WTC11 (cell line): ENCODE measurements at regions not wholly inside any gene's neighbourhood (a gene's known extent, or its start where the extent isn't known, plus 50 kb on each side); places are given as distances from the start of the nearest gene placed in this dataset.

Experiments used
- ATAC-seq: fragments of 200-7000 bp; cut with Tn5 transposase; 2 replicates; pipeline ENCODE4 v1.10.0; 2021; ENCODE audit warnings: mild to moderate bottlenecking, moderate library complexity
- CTCF ChIA-PET: fragments of 300-600 bp; sonication (Branson Sonifier 250); formaldehyde crosslinking; loops from one replicate; lab custom pipeline; 2021; ENCODE audit warnings: antibody characterized with exemption; lab: Charles Lee
- POLR2A ChIA-PET: fragments of 350-600 bp; sonication (Branson Sonifier 250); formaldehyde crosslinking; loops from one replicate; lab custom pipeline; 2021; ENCODE audit warnings: antibody characterized with exemption; lab: Charles Lee
- DNase-seq: peaks from one replicate; pipeline ENCODE4 v3.0.0; 2021; ENCODE audit warnings: low spot score
- H3K27ac Mint-ChIP-seq: 2 replicates; pipeline ENCODE4 v1.8.0; 2021; ENCODE audit warnings: mixed read lengths
- H3K27me3 Mint-ChIP-seq: 2 replicates; pipeline ENCODE4 v1.8.0; 2021; ENCODE audit warnings: low read depth, mild to moderate bottlenecking, moderate library complexity, mixed read lengths
- H3K36me3 Mint-ChIP-seq: 2 replicates; pipeline ENCODE4 v1.8.0; 2021; ENCODE audit warnings: mixed read lengths
- H3K4me1 Mint-ChIP-seq: 2 replicates; pipeline ENCODE4 v1.8.0; 2022; ENCODE audit warnings: mixed read lengths
- H3K4me3 Mint-ChIP-seq: 2 replicates; pipeline ENCODE4 v1.8.0; 2021; ENCODE audit warnings: mild to moderate bottlenecking, moderate library complexity, mixed read lengths
- H3K9me3 Mint-ChIP-seq: 2 replicates; pipeline ENCODE4 v1.8.0; 2021; ENCODE audit warnings: mixed read lengths
- ATF1 ChIP-seq: sonication (generic); formaldehyde crosslinking; IDR thresholded peaks from 2 replicates; pipeline ENCODE4 v1.8.1; 2023; ENCODE audit warnings: mild to moderate bottlenecking, moderate library complexity, missing genetic modification reagents
- CREB1 ChIP-seq: sonication (generic); formaldehyde crosslinking; IDR thresholded peaks from 2 replicates; pipeline ENCODE4 v1.8.0; 2023; ENCODE audit warnings: mild to moderate bottlenecking, missing genetic modification reagents
- CREM ChIP-seq: sonication (generic); formaldehyde crosslinking; IDR thresholded peaks from 2 replicates; pipeline ENCODE4 v1.8.1; 2022; ENCODE audit warnings: mild to moderate bottlenecking, missing genetic modification reagents, moderate library complexity
- EMX1 ChIP-seq: fragments of 250-450 bp; sonication (Bioruptor Pico); IDR thresholded peaks from 2 replicates; pipeline ENCODE4 v1.8.0; 2021; ENCODE audit warnings: mild to moderate bottlenecking
- FOXJ3 ChIP-seq: sonication (generic); formaldehyde crosslinking; IDR thresholded peaks from 2 replicates; pipeline ENCODE4 v1.9.0; 2021; ENCODE audit warnings: missing genetic modification reagents, mild to moderate bottlenecking, borderline replicate concordance
- GTF2I ChIP-seq: fragments of 250-450 bp; sonication (Bioruptor Pico); conservative IDR thresholded peaks from 2 replicates; pipeline ENCODE4 v1.4.0; 2021; ENCODE audit warnings: mild to moderate bottlenecking
- HMGA2 ChIP-seq: fragments of 250-450 bp; sonication (Bioruptor Pico); IDR thresholded peaks from 2 replicates; pipeline ENCODE4 v1.4.0; 2021; ENCODE audit warnings: mild to moderate bottlenecking, moderate library complexity
- JUN ChIP-seq: sonication (generic); formaldehyde crosslinking; IDR thresholded peaks from 2 replicates; pipeline ENCODE4 v1.8.0; 2023; ENCODE audit warnings: mild to moderate bottlenecking, missing genetic modification reagents
- RORB ChIP-seq: fragments of 250-450 bp; sonication (Bioruptor Pico); IDR thresholded peaks from 2 replicates; pipeline ENCODE4 v1.9.0; 2021; ENCODE audit warnings: mild to moderate bottlenecking
- SMAD4 ChIP-seq: sonication (generic); formaldehyde crosslinking; IDR thresholded peaks from 2 replicates; pipeline ENCODE4 v1.8.0; 2022; ENCODE audit warnings: mild to moderate bottlenecking, missing genetic modification reagents
- SP1 ChIP-seq: sonication (generic); formaldehyde crosslinking; conservative IDR thresholded peaks from 2 replicates; pipeline ENCODE4 v1.8.1; 2022; ENCODE audit warnings: missing genetic modification reagents
- ZBTB21 ChIP-seq: sonication (generic); formaldehyde crosslinking; IDR thresholded peaks from 2 replicates; pipeline ENCODE4 v1.8.1; 2023; ENCODE audit warnings: mild to moderate bottlenecking, missing genetic modification reagents, borderline replicate concordance
- ZNF317 ChIP-seq: sonication (generic); formaldehyde crosslinking; IDR thresholded peaks from 2 replicates; pipeline ENCODE4 v1.8.1; 2023; ENCODE audit warnings: low read depth, mild to moderate bottlenecking, moderate library complexity, missing genetic modification reagents, borderline replicate concordance
- ZNF396 ChIP-seq: fragments of 250-450 bp; sonication (Bioruptor Pico); IDR thresholded peaks from 2 replicates; pipeline ENCODE4 v1.8.0; 2021; ENCODE audit warnings: mild to moderate bottlenecking, moderate library complexity, borderline replicate concordance
- ZNF671 ChIP-seq: fragments of 250-450 bp; sonication (Bioruptor Pico); IDR thresholded peaks from 2 replicates; pipeline ENCODE4 v1.8.0; 2021; ENCODE audit warnings: mild to moderate bottlenecking
- TF ChIP-seq, protein P1 (sequence below): sonication (generic); formaldehyde crosslinking; IDR thresholded peaks from 2 replicates; pipeline ENCODE4 v1.8.0; 2023; ENCODE audit warnings: missing genetic modification reagents
- TF ChIP-seq, protein P2 (sequence below): sonication (generic); formaldehyde crosslinking; IDR thresholded peaks from 2 replicates; pipeline ENCODE4 v1.8.0; 2023; ENCODE audit warnings: missing genetic modification reagents, mild to moderate bottlenecking, borderline replicate concordance
- TF ChIP-seq, protein P3 (sequence below): sonication (generic); formaldehyde crosslinking; IDR thresholded peaks from 2 replicates; pipeline ENCODE4 v1.8.0; 2022; ENCODE audit warnings: missing genetic modification reagents
- TF ChIP-seq, protein P4 (sequence below): sonication (generic); formaldehyde crosslinking; IDR thresholded peaks from 2 replicates; pipeline ENCODE4 v1.8.1; 2022; ENCODE audit warnings: mild to moderate bottlenecking, moderate library complexity, missing genetic modification reagents
- TF ChIP-seq, protein P5 (sequence below): sonication (generic); formaldehyde crosslinking; IDR thresholded peaks from 2 replicates; pipeline ENCODE4 v1.8.1; 2022; ENCODE audit warnings: low read depth, missing genetic modification reagents, borderline replicate concordance
- TF ChIP-seq, protein P6 (sequence below): fragments of 250-450 bp; sonication (Bioruptor Pico); IDR thresholded peaks from 2 replicates; pipeline ENCODE4 v1.9.0; 2021; ENCODE audit warnings: mild to moderate bottlenecking
- TF ChIP-seq, protein P7 (sequence below): fragments of 250-450 bp; sonication (Bioruptor Pico); IDR thresholded peaks from 2 replicates; pipeline ENCODE4 v2.1.2; 2022; ENCODE audit warnings: mild to moderate bottlenecking, moderate library complexity

DNA sequence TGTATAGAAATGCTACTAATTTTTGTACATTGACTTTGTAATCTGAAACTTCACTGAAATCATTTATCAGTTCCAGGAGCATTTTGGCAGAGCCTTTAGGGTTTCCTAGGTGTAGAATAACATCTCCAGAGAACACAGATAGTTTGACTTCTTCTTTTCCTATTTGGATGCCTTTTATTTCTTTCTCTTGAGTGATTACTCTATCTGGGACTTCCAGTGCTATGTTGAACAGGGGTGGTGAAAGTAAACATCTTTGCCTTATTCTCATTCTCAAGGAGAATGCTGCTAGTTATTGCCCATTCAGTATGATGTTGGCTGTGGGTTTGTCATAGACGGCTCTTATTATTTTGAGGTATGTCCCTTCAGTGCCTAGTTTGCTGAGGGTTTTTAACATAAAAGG is 697.9 kb upstream of the ROBO1 start:
- ChIA-PET CTCF (no interaction called here), POLR2A (no interaction called here)
- Mint-ChIP-seq H3K27me3 (no peaks in the 10 kb centered on the region), H3K4me3 (no peak overlapping the region), H3K27ac (no peak overlapping the region), H3K36me3 (peaks cover 22% of the 10 kb centered on the region), H3K9me3 (peaks cover 27% of the 10 kb centered on the region), H3K4me1 (peaks cover 4% of the 10 kb centered on the region; the same call in 1 of the 2 replicates)
- ATAC-seq: no peak
- TF ChIP-seq SP1 (CRISPR knock-in tag) (no peak), HMGA2 (CRISPR knock-in tag) (no peak), ATF1 (no peak), FOXJ3 (CRISPR knock-in tag) (no peak), ZBTB21 (CRISPR knock-in tag) (no peak), CREM (CRISPR knock-in tag) (no peak), ZNF317 (no peak), ZNF396 (no peak)
- TF ChIP-seq, protein P1, sequence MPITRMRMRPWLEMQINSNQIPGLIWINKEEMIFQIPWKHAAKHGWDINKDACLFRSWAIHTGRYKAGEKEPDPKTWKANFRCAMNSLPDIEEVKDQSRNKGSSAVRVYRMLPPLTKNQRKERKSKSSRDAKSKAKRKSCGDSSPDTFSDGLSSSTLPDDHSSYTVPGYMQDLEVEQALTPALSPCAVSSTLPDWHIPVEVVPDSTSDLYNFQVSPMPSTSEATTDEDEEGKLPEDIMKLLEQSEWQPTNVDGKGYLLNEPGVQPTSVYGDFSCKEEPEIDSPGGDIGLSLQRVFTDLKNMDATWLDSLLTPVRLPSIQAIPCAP (CRISPR knock-in tag): no peak
- TF ChIP-seq, protein P2, sequence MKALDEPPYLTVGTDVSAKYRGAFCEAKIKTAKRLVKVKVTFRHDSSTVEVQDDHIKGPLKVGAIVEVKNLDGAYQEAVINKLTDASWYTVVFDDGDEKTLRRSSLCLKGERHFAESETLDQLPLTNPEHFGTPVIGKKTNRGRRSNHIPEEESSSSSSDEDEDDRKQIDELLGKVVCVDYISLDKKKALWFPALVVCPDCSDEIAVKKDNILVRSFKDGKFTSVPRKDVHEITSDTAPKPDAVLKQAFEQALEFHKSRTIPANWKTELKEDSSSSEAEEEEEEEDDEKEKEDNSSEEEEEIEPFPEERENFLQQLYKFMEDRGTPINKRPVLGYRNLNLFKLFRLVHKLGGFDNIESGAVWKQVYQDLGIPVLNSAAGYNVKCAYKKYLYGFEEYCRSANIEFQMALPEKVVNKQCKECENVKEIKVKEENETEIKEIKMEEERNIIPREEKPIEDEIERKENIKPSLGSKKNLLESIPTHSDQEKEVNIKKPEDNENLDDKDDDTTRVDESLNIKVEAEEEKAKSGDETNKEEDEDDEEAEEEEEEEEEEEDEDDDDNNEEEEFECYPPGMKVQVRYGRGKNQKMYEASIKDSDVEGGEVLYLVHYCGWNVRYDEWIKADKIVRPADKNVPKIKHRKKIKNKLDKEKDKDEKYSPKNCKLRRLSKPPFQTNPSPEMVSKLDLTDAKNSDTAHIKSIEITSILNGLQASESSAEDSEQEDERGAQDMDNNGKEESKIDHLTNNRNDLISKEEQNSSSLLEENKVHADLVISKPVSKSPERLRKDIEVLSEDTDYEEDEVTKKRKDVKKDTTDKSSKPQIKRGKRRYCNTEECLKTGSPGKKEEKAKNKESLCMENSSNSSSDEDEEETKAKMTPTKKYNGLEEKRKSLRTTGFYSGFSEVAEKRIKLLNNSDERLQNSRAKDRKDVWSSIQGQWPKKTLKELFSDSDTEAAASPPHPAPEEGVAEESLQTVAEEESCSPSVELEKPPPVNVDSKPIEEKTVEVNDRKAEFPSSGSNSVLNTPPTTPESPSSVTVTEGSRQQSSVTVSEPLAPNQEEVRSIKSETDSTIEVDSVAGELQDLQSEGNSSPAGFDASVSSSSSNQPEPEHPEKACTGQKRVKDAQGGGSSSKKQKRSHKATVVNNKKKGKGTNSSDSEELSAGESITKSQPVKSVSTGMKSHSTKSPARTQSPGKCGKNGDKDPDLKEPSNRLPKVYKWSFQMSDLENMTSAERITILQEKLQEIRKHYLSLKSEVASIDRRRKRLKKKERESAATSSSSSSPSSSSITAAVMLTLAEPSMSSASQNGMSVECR (CRISPR knock-in tag): no peak
- TF ChIP-seq, protein P3, sequence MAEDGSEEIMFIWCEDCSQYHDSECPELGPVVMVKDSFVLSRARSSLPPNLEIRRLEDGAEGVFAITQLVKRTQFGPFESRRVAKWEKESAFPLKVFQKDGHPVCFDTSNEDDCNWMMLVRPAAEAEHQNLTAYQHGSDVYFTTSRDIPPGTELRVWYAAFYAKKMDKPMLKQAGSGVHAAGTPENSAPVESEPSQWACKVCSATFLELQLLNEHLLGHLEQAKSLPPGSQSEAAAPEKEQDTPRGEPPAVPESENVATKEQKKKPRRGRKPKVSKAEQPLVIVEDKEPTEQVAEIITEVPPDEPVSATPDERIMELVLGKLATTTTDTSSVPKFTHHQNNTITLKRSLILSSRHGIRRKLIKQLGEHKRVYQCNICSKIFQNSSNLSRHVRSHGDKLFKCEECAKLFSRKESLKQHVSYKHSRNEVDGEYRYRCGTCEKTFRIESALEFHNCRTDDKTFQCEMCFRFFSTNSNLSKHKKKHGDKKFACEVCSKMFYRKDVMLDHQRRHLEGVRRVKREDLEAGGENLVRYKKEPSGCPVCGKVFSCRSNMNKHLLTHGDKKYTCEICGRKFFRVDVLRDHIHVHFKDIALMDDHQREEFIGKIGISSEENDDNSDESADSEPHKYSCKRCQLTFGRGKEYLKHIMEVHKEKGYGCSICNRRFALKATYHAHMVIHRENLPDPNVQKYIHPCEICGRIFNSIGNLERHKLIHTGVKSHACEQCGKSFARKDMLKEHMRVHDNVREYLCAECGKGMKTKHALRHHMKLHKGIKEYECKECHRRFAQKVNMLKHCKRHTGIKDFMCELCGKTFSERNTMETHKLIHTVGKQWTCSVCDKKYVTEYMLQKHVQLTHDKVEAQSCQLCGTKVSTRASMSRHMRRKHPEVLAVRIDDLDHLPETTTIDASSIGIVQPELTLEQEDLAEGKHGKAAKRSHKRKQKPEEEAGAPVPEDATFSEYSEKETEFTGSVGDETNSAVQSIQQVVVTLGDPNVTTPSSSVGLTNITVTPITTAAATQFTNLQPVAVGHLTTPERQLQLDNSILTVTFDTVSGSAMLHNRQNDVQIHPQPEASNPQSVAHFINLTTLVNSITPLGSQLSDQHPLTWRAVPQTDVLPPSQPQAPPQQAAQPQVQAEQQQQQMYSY (CRISPR knock-in tag): no peak
- no peak for DNase-seq

DNA sequence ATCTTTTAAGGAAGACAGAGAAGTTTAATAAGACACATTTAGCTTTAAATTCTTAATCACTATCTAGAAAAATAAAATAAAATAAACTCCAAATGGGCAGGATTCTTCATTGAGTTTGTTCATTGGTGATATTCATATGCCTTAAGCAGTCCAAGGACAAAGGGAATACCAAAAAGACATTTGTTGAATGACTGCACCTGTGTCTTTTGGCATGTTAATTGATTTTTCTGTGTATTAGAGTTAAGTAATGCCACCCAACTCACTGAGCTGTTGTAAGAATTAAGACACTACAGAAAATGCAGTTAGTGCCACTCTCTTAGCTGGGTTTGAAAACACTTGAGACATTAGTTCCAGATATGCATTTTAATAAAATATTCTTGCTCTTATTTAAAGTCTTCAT is 683.6 kb upstream of the ROBO1 start:
- H3K4me3 Mint-ChIP-seq: no peak overlapping the region
- no peaks in the 10 kb centered on the region for H3K9me3 Mint-ChIP-seq
- no peaks in the 10 kb centered on the region for H3K27me3 Mint-ChIP-seq
- H3K36me3 Mint-ChIP-seq: no peaks in the 10 kb centered on the region
- ATAC-seq (no peak; the same call in 1 of the 2 replicates), DNase-seq (no peak)
- H3K4me1 Mint-ChIP-seq: peaks cover 20% of the 10 kb centered on the region
- ChIA-PET POLR2A (no interaction called here), CTCF (no interaction called here)
- H3K27ac Mint-ChIP-seq: no peak overlapping the region; the same call in 1 of the 2 replicates
- TF ChIP-seq, protein P4, sequence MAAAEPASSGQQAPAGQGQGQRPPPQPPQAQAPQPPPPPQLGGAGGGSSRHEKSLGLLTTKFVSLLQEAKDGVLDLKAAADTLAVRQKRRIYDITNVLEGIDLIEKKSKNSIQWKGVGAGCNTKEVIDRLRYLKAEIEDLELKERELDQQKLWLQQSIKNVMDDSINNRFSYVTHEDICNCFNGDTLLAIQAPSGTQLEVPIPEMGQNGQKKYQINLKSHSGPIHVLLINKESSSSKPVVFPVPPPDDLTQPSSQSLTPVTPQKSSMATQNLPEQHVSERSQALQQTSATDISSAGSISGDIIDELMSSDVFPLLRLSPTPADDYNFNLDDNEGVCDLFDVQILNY: no peak
- TF ChIP-seq ZNF671 (no peak), GTF2I (CRISPR knock-in tag) (no peak), RORB (CRISPR knock-in tag) (no peak), JUN (CRISPR knock-in tag) (no peak), SMAD4 (CRISPR knock-in tag) (no peak), HMGA2 (CRISPR knock-in tag) (no peak), EMX1 (CRISPR knock-in tag) (no peak), CREB1 (CRISPR knock-in tag) (no peak)
- TF ChIP-seq, protein P5, sequence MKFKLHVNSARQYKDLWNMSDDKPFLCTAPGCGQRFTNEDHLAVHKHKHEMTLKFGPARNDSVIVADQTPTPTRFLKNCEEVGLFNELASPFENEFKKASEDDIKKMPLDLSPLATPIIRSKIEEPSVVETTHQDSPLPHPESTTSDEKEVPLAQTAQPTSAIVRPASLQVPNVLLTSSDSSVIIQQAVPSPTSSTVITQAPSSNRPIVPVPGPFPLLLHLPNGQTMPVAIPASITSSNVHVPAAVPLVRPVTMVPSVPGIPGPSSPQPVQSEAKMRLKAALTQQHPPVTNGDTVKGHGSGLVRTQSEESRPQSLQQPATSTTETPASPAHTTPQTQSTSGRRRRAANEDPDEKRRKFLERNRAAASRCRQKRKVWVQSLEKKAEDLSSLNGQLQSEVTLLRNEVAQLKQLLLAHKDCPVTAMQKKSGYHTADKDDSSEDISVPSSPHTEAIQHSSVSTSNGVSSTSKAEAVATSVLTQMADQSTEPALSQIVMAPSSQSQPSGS (CRISPR knock-in tag): no peak
- TF ChIP-seq, protein P6, sequence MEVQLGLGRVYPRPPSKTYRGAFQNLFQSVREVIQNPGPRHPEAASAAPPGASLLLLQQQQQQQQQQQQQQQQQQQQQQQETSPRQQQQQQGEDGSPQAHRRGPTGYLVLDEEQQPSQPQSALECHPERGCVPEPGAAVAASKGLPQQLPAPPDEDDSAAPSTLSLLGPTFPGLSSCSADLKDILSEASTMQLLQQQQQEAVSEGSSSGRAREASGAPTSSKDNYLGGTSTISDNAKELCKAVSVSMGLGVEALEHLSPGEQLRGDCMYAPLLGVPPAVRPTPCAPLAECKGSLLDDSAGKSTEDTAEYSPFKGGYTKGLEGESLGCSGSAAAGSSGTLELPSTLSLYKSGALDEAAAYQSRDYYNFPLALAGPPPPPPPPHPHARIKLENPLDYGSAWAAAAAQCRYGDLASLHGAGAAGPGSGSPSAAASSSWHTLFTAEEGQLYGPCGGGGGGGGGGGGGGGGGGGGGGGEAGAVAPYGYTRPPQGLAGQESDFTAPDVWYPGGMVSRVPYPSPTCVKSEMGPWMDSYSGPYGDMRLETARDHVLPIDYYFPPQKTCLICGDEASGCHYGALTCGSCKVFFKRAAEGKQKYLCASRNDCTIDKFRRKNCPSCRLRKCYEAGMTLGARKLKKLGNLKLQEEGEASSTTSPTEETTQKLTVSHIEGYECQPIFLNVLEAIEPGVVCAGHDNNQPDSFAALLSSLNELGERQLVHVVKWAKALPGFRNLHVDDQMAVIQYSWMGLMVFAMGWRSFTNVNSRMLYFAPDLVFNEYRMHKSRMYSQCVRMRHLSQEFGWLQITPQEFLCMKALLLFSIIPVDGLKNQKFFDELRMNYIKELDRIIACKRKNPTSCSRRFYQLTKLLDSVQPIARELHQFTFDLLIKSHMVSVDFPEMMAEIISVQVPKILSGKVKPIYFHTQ (CRISPR knock-in tag): no peak
- TF ChIP-seq, protein P7, sequence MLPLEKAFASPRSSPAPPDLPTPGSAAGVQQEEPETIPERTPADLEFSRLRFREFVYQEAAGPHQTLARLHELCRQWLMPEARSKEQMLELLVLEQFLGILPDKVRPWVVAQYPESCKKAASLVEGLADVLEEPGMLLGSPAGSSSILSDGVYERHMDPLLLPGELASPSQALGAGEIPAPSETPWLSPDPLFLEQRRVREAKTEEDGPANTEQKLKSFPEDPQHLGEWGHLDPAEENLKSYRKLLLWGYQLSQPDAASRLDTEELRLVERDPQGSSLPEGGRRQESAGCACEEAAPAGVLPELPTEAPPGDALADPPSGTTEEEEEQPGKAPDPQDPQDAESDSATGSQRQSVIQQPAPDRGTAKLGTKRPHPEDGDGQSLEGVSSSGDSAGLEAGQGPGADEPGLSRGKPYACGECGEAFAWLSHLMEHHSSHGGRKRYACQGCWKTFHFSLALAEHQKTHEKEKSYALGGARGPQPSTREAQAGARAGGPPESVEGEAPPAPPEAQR (CRISPR knock-in tag): no peak
